ENCODE measurements at regions not wholly inside any gene's neighbourhood (a gene's known extent, or its start where the extent isn't known, plus 50 kb on each side); places are given as distances from the start of the nearest gene placed in this dataset.

GRCh38 chr6:169937389-169938261, 186.2 kb downstream of the ERMARD start:
- no peak for DNase-seq

- DNase-seq, result no peak
Measured at GRCh38 chr6:169936355-169936975, 185.0 kb downstream of the ERMARD start.

- DNase-seq, result no peak
Measured at GRCh38 chr6:169935861-169936260, 184.4 kb downstream of the ERMARD start.

- no peak for DNase-seq
Measured at GRCh38 chr6:169935348-169935718, 183.9 kb downstream of the ERMARD start.

GRCh38 chr6:169934699-169935347, 183.4 kb downstream of the ERMARD start:
- no peak for DNase-seq

GRCh38 chr6:169933839-169934698, 182.6 kb downstream of the ERMARD start:
- DNase-seq, result no peak

GRCh38 chr6:169933251-169933821, 181.9 kb downstream of the ERMARD start:
- DNase-seq, result no peak

- no peak for DNase-seq
Measured at GRCh38 chr6:169932491-169932890, 181.1 kb downstream of the ERMARD start.

- no peak for DNase-seq
Measured at GRCh38 chr6:169931261-169931660, 179.8 kb downstream of the ERMARD start.

GRCh38 chr6:169930799-169931198, 179.4 kb downstream of the ERMARD start:
- peak; percentile 33 for DNase-seq

GRCh38 chr6:169927711-169928110, 176.3 kb downstream of the ERMARD start:
- DNase-seq, result no peak

GRCh38 chr6:169926617-169927417, 175.4 kb downstream of the ERMARD start:
- no peak for DNase-seq

GRCh38 chr6:169923468-169924464, 172.3 kb downstream of the ERMARD start:
- no peak for DNase-seq

- peak; percentile 62 for DNase-seq
Measured at GRCh38 chr6:169921853-169922824, 170.7 kb downstream of the ERMARD start.

- DNase-seq, result no peak
Measured at GRCh38 chr6:169921217-169921616, 169.8 kb downstream of the ERMARD start.

- DNase-seq, result no peak
Measured at GRCh38 chr6:169920359-169921020, 169.1 kb downstream of the ERMARD start.

GRCh38 chr6:169918954-169919549, 167.6 kb downstream of the ERMARD start:
- DNase-seq, result no peak
